HCT116 (cell line): ENCODE measurements at regions not wholly inside any gene's neighbourhood (a gene's known extent, or its start where the extent isn't known, plus 50 kb on each side); places are given as distances from the start of the nearest gene placed in this dataset.

Source experiments
- ATAC-seq: fragments of 200-7000 bp; cut with Tn5 transposase; 2 replicates; pipeline ENCODE4 v1.9.1; 2020; ENCODE audit warnings: mild to moderate bottlenecking, moderate library complexity
- BruUV-seq: library from RNA; stranded (reverse); fragments of 400-500 nt; replicated peaks from 2 replicates; lab custom pipeline; 2021; lab: Mats Ljungman, UMichigan
- CTCF ChIA-PET: fragments of 300-600 bp; sonication (Branson Sonifier 250); formaldehyde crosslinking; loops from one replicate; lab custom pipeline; 2021; ENCODE audit warnings: antibody characterized with exemption; lab: Charles Lee
- POLR2A ChIA-PET: fragments of 300-600, 350-600 bp; sonication (Branson Sonifier 250); formaldehyde crosslinking; loops from one replicate; lab custom pipeline; 2021; ENCODE audit warnings: antibody characterized with exemption; lab: Charles Lee
- RAD21 ChIA-PET, 2 experiments: fragments of 300-600 bp; sonication (Branson Sonifier 250); formaldehyde crosslinking; loops; one replicate each; lab custom pipeline; 2023; ENCODE audit warnings: low total read pairs in 2 of 2; ENCODE audit not compliant: uncharacterized antibody in 2 of 2, unreplicated experiment in 2 of 2, low non-redundant PET in 1 of 2; lab: Charles Lee
- DNase-seq: peaks from one replicate; pipeline ENCODE4 v3.0.0-alpha.2; 2010; ENCODE audit warnings: low read depth, low spot score
- H2AFZ ChIP-seq: fragments of 200-600 bp; shearing (Covaris generic), sonication (generic); 2 replicates; pipeline ENCODE4 v1.6.1; 2017; ENCODE audit warnings: low read depth, mixed run types, mixed read lengths, antibody characterized with exemption, low read length; ENCODE audit not compliant: poor library complexity, severe bottlenecking
- H3K27ac ChIP-seq: 2 replicates; pipeline ENCODE4 v1.5.1; 2012; ENCODE audit warnings: low read depth, low read length
- H3K27me3 ChIP-seq: fragments of 200-600 bp; sonication (generic); 2 replicates; pipeline ENCODE4 v1.6.1; 2016; ENCODE audit warnings: mixed run types, low read length, mixed read lengths; ENCODE audit not compliant: insufficient read depth
- H3K36me3 ChIP-seq, 2 experiments: fragments of 200-500 bp in 1 of 2; fragments of 200-600 bp in 1 of 2; sonication (Bioruptor generic) in 1 of 2; sonication (generic) in 1 of 2; 2 replicates each; pipeline versions ENCODE4 v1.5.1 to v1.6.1; 2014 to 2016; ENCODE audit warnings: low read length in 2 of 2, inconsistent platforms in 1 of 2, mixed read lengths in 1 of 2, mixed run types in 1 of 2; ENCODE audit not compliant: insufficient read depth in 2 of 2, control insufficient read depth in 1 of 2
- H3K4me1 ChIP-seq, 2 experiments: fragments of 200-600 bp in 1 of 2; sonication (generic) in 1 of 2; 2 replicates each; pipeline versions ENCODE4 v1.5.1 to v1.6.1; 2012 to 2017; ENCODE audit warnings: low read length in 2 of 2, inconsistent platforms in 1 of 2, mild to moderate bottlenecking in 1 of 2, mixed read lengths in 1 of 2, mixed run types in 1 of 2, moderate library complexity in 1 of 2; ENCODE audit not compliant: insufficient read depth in 2 of 2, control insufficient read depth in 1 of 2
- H3K4me2 ChIP-seq: fragments of 200-600 bp; sonication (generic); 2 replicates; pipeline ENCODE4 v1.6.1; 2017; ENCODE audit warnings: mixed run types, low read length, mixed read lengths
- H3K4me3 ChIP-seq, 2 experiments: fragments of 200-600 bp in 1 of 2; sonication (generic) in 1 of 2; replicated peaks in 1 of 2; 2 replicates each; pipeline ENCODE4 v1.5.1; 2011 to 2016; ENCODE audit warnings: low read length in 2 of 2, control low read depth in 1 of 2, low read depth in 1 of 2, mild to moderate bottlenecking in 1 of 2, mixed read lengths in 1 of 2, mixed run types in 1 of 2
- H3K79me2 ChIP-seq: fragments of 200-600 bp; sonication (generic); 2 replicates; pipeline ENCODE4 v1.6.1; 2017; ENCODE audit warnings: mild to moderate bottlenecking, mixed run types, low read length, moderate library complexity, mixed read lengths; ENCODE audit not compliant: insufficient read depth
- H3K9ac ChIP-seq: fragments of 200-600 bp; sonication (generic); 2 replicates; pipeline ENCODE4 v1.6.1; 2016; ENCODE audit warnings: low read length, mixed read lengths
- H3K9me2 ChIP-seq: fragments of 200-600 bp; sonication (generic), shearing (Covaris generic); 2 replicates; pipeline ENCODE4 v1.6.1; 2017; ENCODE audit warnings: mixed run types, mild to moderate bottlenecking, moderate library complexity; ENCODE audit not compliant: insufficient read depth
- H3K9me3 ChIP-seq, 2 experiments: fragments of 200-500 bp in 1 of 2; fragments of 200-600 bp in 1 of 2; sonication (Bioruptor generic) in 1 of 2; sonication (generic) in 1 of 2; 2 replicates each; pipeline ENCODE4 v1.6.1; 2014 to 2017; ENCODE audit warnings: low read length in 2 of 2, mixed read lengths in 2 of 2, inconsistent platforms in 1 of 2, low read depth in 1 of 2, mild to moderate bottlenecking in 1 of 2, mixed run types in 1 of 2, moderate library complexity in 1 of 2; ENCODE audit not compliant: control insufficient read depth in 1 of 2, insufficient read depth in 1 of 2
- H4K20me1 ChIP-seq: fragments of 200-600 bp; sonication (generic), shearing (Covaris generic); 2 replicates; pipeline ENCODE4 v1.6.1; 2017; ENCODE audit warnings: mixed run types, mild to moderate bottlenecking, moderate library complexity; ENCODE audit not compliant: insufficient read depth
- CEBPB ChIP-seq: IDR thresholded peaks from 2 replicates; pipeline ENCODE4 v1.6.1; 2012; ENCODE audit warnings: low read depth
- ELF1 ChIP-seq: IDR thresholded peaks from 2 replicates; pipeline ENCODE4 v1.6.1; 2012; ENCODE audit warnings: low read depth, borderline replicate concordance
- FOSL1 ChIP-seq: IDR thresholded peaks from 2 replicates; pipeline ENCODE4 v1.6.1; 2012; ENCODE audit warnings: low read depth
- JUND ChIP-seq: IDR thresholded peaks from 2 replicates; pipeline ENCODE4 v1.6.1; 2012
- POLR2AphosphoS5 ChIP-seq: IDR thresholded peaks from 2 replicates; pipeline ENCODE4 v1.6.1; 2011; ENCODE audit warnings: mild to moderate bottlenecking, low read depth, low read length, moderate library complexity
- SP1 ChIP-seq: IDR thresholded peaks from 2 replicates; pipeline ENCODE4 v1.6.1; 2012; ENCODE audit warnings: low read depth
- SRF ChIP-seq: IDR thresholded peaks from 2 replicates; pipeline ENCODE4 v1.6.1; 2012; ENCODE audit warnings: low read depth
- TCF7L2 ChIP-seq: IDR thresholded peaks from 2 replicates; pipeline ENCODE4 v1.7.0; 2011; ENCODE audit warnings: borderline replicate concordance, inconsistent platforms; ENCODE audit not compliant: insufficient read depth, insufficient read length; ENCODE audit errors: extremely low read depth
- ZFX ChIP-seq: fragments of 450-650 bp; IDR thresholded peaks from 2 replicates; pipeline ENCODE4 v1.6.1; 2017
- ZNF274 ChIP-seq: fragments of 200-500 bp; sonication (Bioruptor generic); IDR thresholded peaks from 2 replicates; pipeline ENCODE4 v1.6.1; 2014; ENCODE audit warnings: mild to moderate bottlenecking, low read depth, low read length, inconsistent platforms
- intact Hi-C: fragments of 100-400 bp; cut with micrococcal nuclease; formaldehyde crosslinking; loops from 2 replicates; pipeline ENCODE4 v1.10.0; 2022
- TF ChIP-seq, protein P1 (sequence below): IDR thresholded peaks from 2 replicates; pipeline ENCODE4 v1.6.1; 2012; ENCODE audit warnings: low read depth
- TF ChIP-seq, protein P2 (sequence below): IDR thresholded peaks from 2 replicates; pipeline ENCODE4 v1.6.1; 2012
- TF ChIP-seq, protein P3 (sequence below), 3 experiments: fragments of 200-600 bp in 1 of 3; sonication (generic) in 1 of 3; IDR thresholded peaks in 2 of 3; conservative IDR thresholded peaks in 1 of 3; 2 replicates each; pipeline ENCODE4 v1.5.1; 2012 to 2017; ENCODE audit warnings: low read depth in 2 of 3, low read length in 2 of 3, antibody characterized with exemption in 1 of 3, borderline replicate concordance in 1 of 3, control low read depth in 1 of 3, mild to moderate bottlenecking in 1 of 3, mixed read lengths in 1 of 3, mixed run types in 1 of 3, moderate library complexity in 1 of 3; ENCODE audit not compliant: insufficient read depth in 1 of 3

DNA sequence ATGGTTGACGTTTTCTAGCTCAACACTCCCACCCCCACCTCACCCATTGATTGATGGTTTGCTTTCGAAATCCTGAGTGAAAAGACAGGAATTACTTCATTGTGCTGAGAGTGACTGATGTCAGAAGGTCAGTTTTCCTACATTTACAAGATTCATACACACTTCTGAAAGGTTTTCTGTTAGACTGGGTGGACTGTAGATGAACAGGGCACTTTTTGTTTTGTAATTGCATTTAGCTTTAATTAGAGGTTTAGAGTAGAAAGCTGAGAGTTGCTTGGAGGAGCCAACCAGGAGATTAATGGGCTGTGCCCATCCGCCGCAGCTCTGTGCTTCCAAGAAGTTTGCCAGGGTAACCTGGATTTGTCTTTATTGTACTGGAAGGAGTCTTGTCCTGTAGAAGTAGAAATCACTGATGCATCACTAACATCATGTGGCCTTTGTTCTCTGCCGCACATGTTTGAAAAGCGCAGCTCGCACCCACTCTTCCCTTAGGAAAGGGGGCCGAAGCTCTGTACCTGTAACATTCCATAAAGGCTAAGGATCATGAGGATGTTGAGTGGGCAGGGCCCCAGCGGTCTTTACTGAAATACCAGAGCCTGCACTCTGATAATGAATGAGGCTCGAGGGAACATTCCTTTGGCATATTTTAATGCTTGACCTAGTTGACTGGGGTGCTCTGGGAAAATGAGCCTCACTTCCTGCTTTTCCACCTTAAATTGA, 267.6 kb upstream of the DMRT1 start:
- H3K9ac ChIP-seq, result no peak overlapping the region
- no TSS peak for BruUV-seq
- ChIA-PET CTCF (interaction anchor here (0.6 kb wide), 1 partner anchor 199 kb away, joined by 3 read pairs; no protein-coding TSS in a partner anchor), POLR2A (no interaction called here), RAD21 (no interaction called here)
- H3K36me3 ChIP-seq, result no peaks in the 10 kb centered on the region
- H2AFZ ChIP-seq, result no peak overlapping the region
- ATAC-seq (no peak), DNase-seq (no peak)
- TF ChIP-seq ELF1, result no peak
- TF ChIP-seq SRF, result no peak
- TF ChIP-seq ZFX, result no peak
- H3K4me1 ChIP-seq, result no peaks in the 10 kb centered on the region
- H3K27me3 ChIP-seq, result no peaks in the 10 kb centered on the region
- intact Hi-C loops, result no loop called here
- no peak overlapping the region for H3K4me3 ChIP-seq
- H3K27ac ChIP-seq, result no peak overlapping the region
- peaks cover 4% of the 10 kb centered on the region; the same call in 1 of the 2 replicates for H3K79me2 ChIP-seq
- no peak overlapping the region for H3K4me2 ChIP-seq
- no peaks in the 10 kb centered on the region for H4K20me1 ChIP-seq
- H3K9me2 ChIP-seq, result no peaks in the 10 kb centered on the region
- no peaks in the 10 kb centered on the region for H3K9me3 ChIP-seq

- DNase-seq, result no peak
- ATAC-seq, result no peak
- Histone ChIP-seq H3K4me1 (no peaks in the 10 kb centered on the region), H3K9me3 (no peaks in the 10 kb centered on the region), H3K9ac (no peak overlapping the region), H3K27ac (no peak overlapping the region), H3K4me3 (no peak overlapping the region), H2AFZ (no peak overlapping the region), H3K27me3 (no peaks in the 10 kb centered on the region), H4K20me1 (no peaks in the 10 kb centered on the region), H3K9me2 (no peaks in the 10 kb centered on the region), H3K4me2 (no peak overlapping the region), H3K79me2 (peaks cover 4% of the 10 kb centered on the region; the same call in 1 of the 2 replicates), H3K36me3 (no peaks in the 10 kb centered on the region)
- RAD21 ChIA-PET, result no interaction called here
- TF ChIP-seq CEBPB (no peak), SRF (no peak), ZNF274 (no peak), TCF7L2 (no peak), FOSL1 (no peak), SP1 (no peak), JUND (no peak), POLR2AphosphoS5 (no peak)
- TF ChIP-seq, protein P1, sequence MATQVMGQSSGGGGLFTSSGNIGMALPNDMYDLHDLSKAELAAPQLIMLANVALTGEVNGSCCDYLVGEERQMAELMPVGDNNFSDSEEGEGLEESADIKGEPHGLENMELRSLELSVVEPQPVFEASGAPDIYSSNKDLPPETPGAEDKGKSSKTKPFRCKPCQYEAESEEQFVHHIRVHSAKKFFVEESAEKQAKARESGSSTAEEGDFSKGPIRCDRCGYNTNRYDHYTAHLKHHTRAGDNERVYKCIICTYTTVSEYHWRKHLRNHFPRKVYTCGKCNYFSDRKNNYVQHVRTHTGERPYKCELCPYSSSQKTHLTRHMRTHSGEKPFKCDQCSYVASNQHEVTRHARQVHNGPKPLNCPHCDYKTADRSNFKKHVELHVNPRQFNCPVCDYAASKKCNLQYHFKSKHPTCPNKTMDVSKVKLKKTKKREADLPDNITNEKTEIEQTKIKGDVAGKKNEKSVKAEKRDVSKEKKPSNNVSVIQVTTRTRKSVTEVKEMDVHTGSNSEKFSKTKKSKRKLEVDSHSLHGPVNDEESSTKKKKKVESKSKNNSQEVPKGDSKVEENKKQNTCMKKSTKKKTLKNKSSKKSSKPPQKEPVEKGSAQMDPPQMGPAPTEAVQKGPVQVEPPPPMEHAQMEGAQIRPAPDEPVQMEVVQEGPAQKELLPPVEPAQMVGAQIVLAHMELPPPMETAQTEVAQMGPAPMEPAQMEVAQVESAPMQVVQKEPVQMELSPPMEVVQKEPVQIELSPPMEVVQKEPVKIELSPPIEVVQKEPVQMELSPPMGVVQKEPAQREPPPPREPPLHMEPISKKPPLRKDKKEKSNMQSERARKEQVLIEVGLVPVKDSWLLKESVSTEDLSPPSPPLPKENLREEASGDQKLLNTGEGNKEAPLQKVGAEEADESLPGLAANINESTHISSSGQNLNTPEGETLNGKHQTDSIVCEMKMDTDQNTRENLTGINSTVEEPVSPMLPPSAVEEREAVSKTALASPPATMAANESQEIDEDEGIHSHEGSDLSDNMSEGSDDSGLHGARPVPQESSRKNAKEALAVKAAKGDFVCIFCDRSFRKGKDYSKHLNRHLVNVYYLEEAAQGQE, result no peak
- TF ChIP-seq, protein P2, sequence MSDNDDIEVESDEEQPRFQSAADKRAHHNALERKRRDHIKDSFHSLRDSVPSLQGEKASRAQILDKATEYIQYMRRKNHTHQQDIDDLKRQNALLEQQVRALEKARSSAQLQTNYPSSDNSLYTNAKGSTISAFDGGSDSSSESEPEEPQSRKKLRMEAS, result no peak
- TF ChIP-seq, protein P3, sequence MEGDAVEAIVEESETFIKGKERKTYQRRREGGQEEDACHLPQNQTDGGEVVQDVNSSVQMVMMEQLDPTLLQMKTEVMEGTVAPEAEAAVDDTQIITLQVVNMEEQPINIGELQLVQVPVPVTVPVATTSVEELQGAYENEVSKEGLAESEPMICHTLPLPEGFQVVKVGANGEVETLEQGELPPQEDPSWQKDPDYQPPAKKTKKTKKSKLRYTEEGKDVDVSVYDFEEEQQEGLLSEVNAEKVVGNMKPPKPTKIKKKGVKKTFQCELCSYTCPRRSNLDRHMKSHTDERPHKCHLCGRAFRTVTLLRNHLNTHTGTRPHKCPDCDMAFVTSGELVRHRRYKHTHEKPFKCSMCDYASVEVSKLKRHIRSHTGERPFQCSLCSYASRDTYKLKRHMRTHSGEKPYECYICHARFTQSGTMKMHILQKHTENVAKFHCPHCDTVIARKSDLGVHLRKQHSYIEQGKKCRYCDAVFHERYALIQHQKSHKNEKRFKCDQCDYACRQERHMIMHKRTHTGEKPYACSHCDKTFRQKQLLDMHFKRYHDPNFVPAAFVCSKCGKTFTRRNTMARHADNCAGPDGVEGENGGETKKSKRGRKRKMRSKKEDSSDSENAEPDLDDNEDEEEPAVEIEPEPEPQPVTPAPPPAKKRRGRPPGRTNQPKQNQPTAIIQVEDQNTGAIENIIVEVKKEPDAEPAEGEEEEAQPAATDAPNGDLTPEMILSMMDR (IDR thresholded peaks at IDR 0.05 in 2 of 3, conservative IDR thresholded peaks at IDR 0.05 in 1 of 3; ENCODE audit: borderline replicate concordance in 1 of 3, insufficient read depth in 1 of 3, low read depth in 2 of 3, low read length in 2 of 3), result no peak
- POLR2A ChIA-PET, result no interaction called here
- intact Hi-C loops, result no loop called here
- CTCF ChIA-PET, result no interaction called here
- BruUV-seq, result no TSS peak
Observed at GRCh38 chr9:575139-575538, 266.4 kb upstream of the DMRT1 start.
